ENCODE measurements at regions not wholly inside any gene's neighbourhood (a gene's known extent, or its start where the extent isn't known, plus 50 kb on each side); places are given as distances from the start of the nearest gene placed in this dataset.

GRCh38 chr1:67883069-67883468 lies 49.8 kb upstream of the GNG12 start:
- CTCF ChIA-PET (ENCODE audit: low intra/inter-chr PET ratio, low total read pairs), result no interaction called here
- Histone ChIP-seq H3K4me3 (replicated peaks in 1 of 3; ENCODE audit: insufficient read depth in 1 of 3, low read depth in 2 of 3, low read length in 3 of 3) (no peak overlapping the region), H3K9ac (ENCODE audit: insufficient read depth, low read depth, low read length) (no peak overlapping the region), H3K27ac (ENCODE audit: extremely low read length, insufficient read depth, low read length) (no peak overlapping the region), H3K79me2 (ENCODE audit: insufficient read depth, low read length) (no peaks in the 10 kb centered on the region), H3K9me3 (ENCODE audit: low read length) (no peaks in the 10 kb centered on the region), H3K4me2 (ENCODE audit: low read depth, low read length) (no peak overlapping the region), H4K20me1 (ENCODE audit: insufficient read depth, low read length) (no peaks in the 10 kb centered on the region), H3K27me3 (ENCODE audit: control insufficient read depth in 1 of 2, insufficient read depth in 2 of 2, low read length in 2 of 2) (no peaks in the 10 kb centered on the region), H2AFZ (ENCODE audit: low read length) (no peak overlapping the region), H3K36me3 (replicated peaks in 1 of 2; ENCODE audit: control insufficient read depth in 1 of 2, insufficient read depth in 2 of 2, low read length in 2 of 2) (no peaks in the 10 kb centered on the region), H3K4me1 (ENCODE audit: insufficient read depth, low read length) (no peaks in the 10 kb centered on the region)
- TF ChIP-seq KDM2A (CRISPR knock-in tag; IDR thresholded peaks at IDR 0.05; ENCODE audit: borderline replicate concordance, low read depth) (no peak), KMT2B (CRISPR knock-in tag; IDR thresholded peaks at IDR 0.05) (no peak), CEBPZ (IDR thresholded peaks at IDR 0.05; ENCODE audit: low read length) (no peak), ZNF709 (CRISPR knock-in tag; IDR thresholded peaks at IDR 0.05) (no peak), POLR2AphosphoS5 (IDR thresholded peaks at IDR 0.05; ENCODE audit: low read depth, low read length) (no peak), ZMYM2 (CRISPR knock-in tag; IDR thresholded peaks at IDR 0.05) (no peak), ZBTB43 (CRISPR knock-in tag; conservative IDR thresholded peaks at IDR 0.05) (no peak), ATF7-NPFF (CRISPR knock-in tag; IDR thresholded peaks at IDR 0.05; ENCODE audit: low read depth) (no peak), KDM6A (CRISPR knock-in tag; IDR thresholded peaks at IDR 0.05; ENCODE audit: low read depth) (no peak), ZNF33B (CRISPR knock-in tag; IDR thresholded peaks at IDR 0.05) (no peak), RCOR2 (CRISPR knock-in tag; IDR thresholded peaks at IDR 0.05) (no peak), BRD4 (CRISPR knock-in tag; IDR thresholded peaks at IDR 0.05) (no peak), SKIL (CRISPR knock-in tag; IDR thresholded peaks at IDR 0.05; ENCODE audit: borderline replicate concordance) (no peak), EZH2 (conservative IDR thresholded peaks at IDR 0.05; ENCODE audit: low read depth, low read length) (no peak), MXI1 (IDR thresholded peaks at IDR 0.05; ENCODE audit: borderline replicate concordance, low read depth, low read length) (no peak), ZNF607 (CRISPR knock-in tag; IDR thresholded peaks at IDR 0.05; ENCODE audit: borderline replicate concordance) (no peak)
- TF ChIP-seq, protein P1, sequence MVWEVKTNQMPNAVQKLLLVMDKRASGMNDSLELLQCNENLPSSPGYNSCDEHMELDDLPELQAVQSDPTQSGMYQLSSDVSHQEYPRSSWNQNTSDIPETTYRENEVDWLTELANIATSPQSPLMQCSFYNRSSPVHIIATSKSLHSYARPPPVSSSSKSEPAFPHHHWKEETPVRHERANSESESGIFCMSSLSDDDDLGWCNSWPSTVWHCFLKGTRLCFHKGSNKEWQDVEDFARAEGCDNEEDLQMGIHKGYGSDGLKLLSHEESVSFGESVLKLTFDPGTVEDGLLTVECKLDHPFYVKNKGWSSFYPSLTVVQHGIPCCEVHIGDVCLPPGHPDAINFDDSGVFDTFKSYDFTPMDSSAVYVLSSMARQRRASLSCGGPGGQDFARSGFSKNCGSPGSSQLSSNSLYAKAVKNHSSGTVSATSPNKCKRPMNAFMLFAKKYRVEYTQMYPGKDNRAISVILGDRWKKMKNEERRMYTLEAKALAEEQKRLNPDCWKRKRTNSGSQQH (CRISPR knock-in tag; IDR thresholded peaks at IDR 0.05; ENCODE audit: low read depth), result no peak
- no peak for DNase-seq (ENCODE audit: low spot score)
- ATAC-seq, result no peak
- BruUV-seq (replicated peaks), result no TSS peak
- POLR2A ChIA-PET, result no interaction called here
- WGBS (ENCODE audit: low lambda C conversion rate), result 0% methylated on average over 2 of the region's 2 CpGs
- no peak for FAIRE-seq
- in situ Hi-C loops (cut with HindIII; ENCODE audit: extremely low pct_ligation_motif_present, low pct_unique_long_range_greater_than_20kb) (no loop called here), intact Hi-C loops (cut with micrococcal nuclease; ENCODE audit: unreplicated experiment) (no loop called here)
